ENCODE measurements at regions not wholly inside any gene's neighbourhood (a gene's known extent, or its start where the extent isn't known, plus 50 kb on each side); places are given as distances from the start of the nearest gene placed in this dataset.

- H3K36me3 ChIP-seq, result no peaks in the 10 kb centered on the region
These were observed 67.8 kb downstream of the CASP12 start for GRCh38 chr11:104830508-104830907.

GRCh38 chr11:104830080-104830479 is 68.2 kb downstream of the CASP12 start:
- Histone ChIP-seq H3K4me1 (peaks cover 0 to 13% (median 0%) of the 10 kb centered on the region in 3 donors), H3K27ac (no peak overlapping the region), H3K27me3 (no peaks in the 10 kb centered on the region), H3K9me3 (no peaks in the 10 kb centered on the region), H3K4me3 (no peak overlapping the region), H3K36me3 (no peaks in the 10 kb centered on the region)
- no peak for TF ChIP-seq POLR2A (IDR thresholded peaks at IDR 0.05)
- TF ChIP-seq CTCF (IDR thresholded peaks at IDR 0.05), result no peak
- DNase-seq, result no peak
- intact Hi-C loops (cut with DNase I), result no loop called here
- WGBS, 2 donors, result 21 to 22% methylated on average over 2 of the region's 2 CpGs

More at GRCh38 chr11:104830508-104830907, 67.8 kb downstream of the CASP12 start:
- WGBS, 2 donors, result 55 to 56% methylated on average over 5 of the region's 5 CpGs
- TF ChIP-seq CTCF (IDR thresholded peaks at IDR 0.05) (no peak), POLR2A (IDR thresholded peaks at IDR 0.05) (no peak)
- Histone ChIP-seq H3K9me3 (no peaks in the 10 kb centered on the region), H3K27me3 (no peaks in the 10 kb centered on the region), H3K27ac (no peak overlapping the region), H3K4me3 (no peak overlapping the region), H3K4me1 (peaks cover 0 to 13% (median 0%) of the 10 kb centered on the region in 3 donors)
- DNase-seq, result no peak
- intact Hi-C loops (cut with DNase I), result no loop called here

GRCh38 chr11:104826772-104827171 is 71.5 kb downstream of the CASP12 start:
- intact Hi-C loops (cut with DNase I), result no loop called here
- Histone ChIP-seq H3K9me3 (no peaks in the 10 kb centered on the region), H3K4me3 (no peak overlapping the region), H3K4me1 (peaks cover 0 to 13% (median 0%) of the 10 kb centered on the region in 3 donors), H3K27ac (no peak overlapping the region), H3K27me3 (no peaks in the 10 kb centered on the region), H3K36me3 (no peaks in the 10 kb centered on the region)
- WGBS, 2 donors, result 82 to 94% methylated on average over 1 of the region's 1 CpG
- DNase-seq, result no peak
- no peak for TF ChIP-seq CTCF (IDR thresholded peaks at IDR 0.05)
- TF ChIP-seq POLR2A (IDR thresholded peaks at IDR 0.05), result no peak

GRCh38 chr11:104823657-104824056 is 74.6 kb downstream of the CASP12 start:
- no peaks in the 10 kb centered on the region for H3K4me1 ChIP-seq
- DNase-seq, result no peak
- intact Hi-C loops (cut with DNase I), result no loop called here
- H3K36me3 ChIP-seq, result no peaks in the 10 kb centered on the region
- H3K9me3 ChIP-seq, result no peaks in the 10 kb centered on the region
- H3K4me3 ChIP-seq, result no peak overlapping the region
- H3K27me3 ChIP-seq, result no peaks in the 10 kb centered on the region
- TF ChIP-seq CTCF (IDR thresholded peaks at IDR 0.05) (no peak), POLR2A (IDR thresholded peaks at IDR 0.05) (no peak)
- WGBS, 2 donors, result 87 to 91% methylated on average over 1 of the region's 1 CpG
- no peak overlapping the region for H3K27ac ChIP-seq

- no peak for TF ChIP-seq CTCF (IDR thresholded peaks at IDR 0.05)
- no peak for TF ChIP-seq POLR2A (IDR thresholded peaks at IDR 0.05)
- Histone ChIP-seq H3K4me3 (no peak overlapping the region), H3K4me1 (no peaks in the 10 kb centered on the region), H3K36me3 (no peaks in the 10 kb centered on the region), H3K9me3 (no peaks in the 10 kb centered on the region), H3K27ac (no peak overlapping the region), H3K27me3 (no peaks in the 10 kb centered on the region)
- no peak for DNase-seq
- 86 to 100% methylated on average over 2 of the region's 2 CpGs for WGBS, 2 donors
- intact Hi-C loops (cut with DNase I), result no loop called here
These were observed 77.8 kb downstream of the CASP12 start for GRCh38 chr11:104820431-104820830.
